GM12865 (cell line): ENCODE measurements at regions not wholly inside any gene's neighbourhood (a gene's known extent, or its start where the extent isn't known, plus 50 kb on each side); places are given as distances from the start of the nearest gene placed in this dataset.

ENCODE experiments used
- DNase-seq: peaks from one replicate; pipeline ENCODE4 v3.0.0; 2010; ENCODE audit warnings: low read depth
- H3K4me3 ChIP-seq: 2 replicates; pipeline ENCODE4 v1.5.1; 2011; ENCODE audit warnings: mild to moderate bottlenecking, low read depth, low read length, control low read depth
- CTCF ChIP-seq: IDR thresholded peaks from 2 replicates; pipeline ENCODE4 v1.5.1; 2011; ENCODE audit warnings: low read length, control low read depth, low read depth, inconsistent platforms; ENCODE audit not compliant: insufficient read depth; ENCODE audit errors: missing control alignments

- DNase-seq: no peak
- no peak overlapping the region for H3K4me3 ChIP-seq
- TF ChIP-seq CTCF: no peak
These were observed 259.2 kb downstream of the NDUFA10 start for GRCh38 chr2:239765911-239766310.

- H3K4me3 ChIP-seq: no peak overlapping the region
- DNase-seq: no peak
- no peak for TF ChIP-seq CTCF
These were observed 259.9 kb downstream of the NDUFA10 start for GRCh38 chr2:239765076-239765845.

DNA sequence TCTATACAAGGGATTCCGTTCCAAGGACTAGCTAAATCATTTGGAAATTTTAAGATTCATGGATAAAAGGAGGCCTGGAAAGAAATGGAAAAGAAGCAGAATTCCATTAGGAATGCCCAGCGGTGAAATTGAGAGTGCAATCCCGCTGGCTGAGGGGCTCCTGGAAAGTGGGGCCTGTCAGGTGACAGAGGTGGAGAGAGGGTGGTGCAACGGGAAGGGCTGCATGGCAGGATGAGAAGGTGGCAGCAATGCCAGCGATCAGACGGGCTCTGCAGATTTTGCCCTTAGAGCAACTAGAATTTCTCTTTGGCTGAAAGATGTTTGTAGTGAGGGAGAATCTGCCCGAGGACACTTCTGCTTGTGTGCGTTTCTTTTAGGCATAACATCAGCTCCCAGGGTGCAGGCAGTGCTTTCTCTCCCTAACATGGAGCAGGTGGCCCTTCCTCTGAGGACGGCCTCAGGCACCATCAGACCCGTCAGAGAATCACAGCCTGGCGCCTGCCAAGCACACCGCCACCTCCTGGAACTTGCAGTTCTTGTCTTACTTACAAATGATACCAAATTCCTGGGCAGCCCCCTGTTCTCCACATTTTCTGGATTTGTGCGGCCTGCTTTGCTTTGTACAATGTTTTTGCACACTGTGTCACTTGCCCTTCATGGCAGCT is 261.6 kb downstream of the NDUFA10 start:
- H3K4me3 ChIP-seq: no peak overlapping the region
- DNase-seq: no peak
- TF ChIP-seq CTCF: no peak

GRCh38 chr2:239762655-239763269 is 262.4 kb downstream of the NDUFA10 start:
- no peak overlapping the region for H3K4me3 ChIP-seq
- DNase-seq: no peak
- TF ChIP-seq CTCF: no peak

- no peak for DNase-seq
- H3K4me3 ChIP-seq: no peak overlapping the region
- TF ChIP-seq CTCF: no peak
These were observed 263.0 kb downstream of the NDUFA10 start for GRCh38 chr2:239762106-239762505.

DNA sequence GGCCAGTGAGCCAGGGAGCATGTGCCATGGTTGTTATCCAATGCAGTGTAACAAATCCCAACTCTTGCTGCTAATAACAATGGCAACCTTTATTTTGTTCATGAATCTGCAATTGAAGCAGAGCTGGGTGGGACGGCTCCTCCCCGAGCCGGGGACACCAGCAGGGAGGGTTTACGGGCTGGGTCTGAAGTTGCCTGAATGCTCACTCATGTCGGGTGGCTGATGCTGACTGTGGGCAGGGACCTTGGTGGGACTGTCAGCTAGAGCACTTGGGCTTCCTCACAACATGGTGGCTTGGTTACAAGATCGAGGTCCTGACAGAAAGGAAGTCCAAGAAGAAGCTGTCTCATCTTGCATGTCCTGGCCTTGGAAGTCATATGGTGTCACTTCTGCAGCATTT is 264.5 kb downstream of the NDUFA10 start:
- no peak overlapping the region for H3K4me3 ChIP-seq
- no peak for TF ChIP-seq CTCF
- DNase-seq: no peak
